HepG2 (cell line): ENCODE measurements at regions not wholly inside any gene's neighbourhood (a gene's known extent, or its start where the extent isn't known, plus 50 kb on each side); places are given as distances from the start of the nearest gene placed in this dataset.

ENCODE experiments used
- ATAC-seq: fragments of 200-7000 bp; cut with Tn5 transposase; 3 replicates; pipeline ENCODE4 v1.9.1; 2020; ENCODE audit warnings: mild to moderate bottlenecking, moderate library complexity
- BruUV-seq: library from RNA; stranded (reverse); fragments of 400-500 nt; replicated peaks from 2 replicates; lab custom pipeline; 2021; lab: Mats Ljungman, UMichigan
- CTCF ChIA-PET: fragments of 300-600 bp; formaldehyde crosslinking; extraction: SDS; loops from one replicate; lab custom pipeline; 2021; ENCODE audit warnings: low total read pairs, inconsistent platforms, low intra/inter-chr PET ratio; lab: Yijun Ruan, JAX
- POLR2A ChIA-PET: fragments of 350-600 bp; sonication (Branson Sonifier 250); formaldehyde crosslinking; loops from one replicate; lab custom pipeline; 2020; ENCODE audit warnings: antibody characterized with exemption, inconsistent platforms; lab: Yijun Ruan, JAX
- DNase-seq: peaks from one replicate; pipeline ENCODE4 v3.0.0-alpha.2; 2015; ENCODE audit warnings: low spot score
- FAIRE-seq: peaks from 3 replicates; lab custom pipeline; 2011; peaks lifted over from hg19 to GRCh38; lab: Jason Lieb, UNC
- H2AFZ ChIP-seq: one replicate; pipeline ENCODE4 v1.6.1; 2011; ENCODE audit warnings: low read length, inconsistent platforms
- H3K27ac ChIP-seq: fragments of 300-600 bp; 3 replicates; pipeline ENCODE4 v1.8.0; 2011; ENCODE audit warnings: mixed run types, mild to moderate bottlenecking, mixed read lengths, low read length, inconsistent platforms; ENCODE audit not compliant: insufficient read depth; ENCODE audit errors: extremely low read length
- H3K27me3 ChIP-seq, 2 experiments: fragments of 200-600 bp in 1 of 2; 2 replicates in 1 of 2; 3 replicates in 1 of 2; pipeline versions ENCODE4 v1.6.0 to v1.8.0; 2011; ENCODE audit warnings: low read length in 2 of 2, mild to moderate bottlenecking in 2 of 2, moderate library complexity in 2 of 2, inconsistent platforms in 1 of 2; ENCODE audit not compliant: insufficient read depth in 2 of 2, control insufficient read depth in 1 of 2
- H3K36me3 ChIP-seq, 2 experiments: fragments of 200-600 bp in 1 of 2; replicated peaks in 1 of 2; 2 replicates in 1 of 2; 3 replicates in 1 of 2; pipeline versions ENCODE4 v1.5.1 to v1.8.0; 2011; ENCODE audit warnings: low read length in 2 of 2, inconsistent platforms in 1 of 2; ENCODE audit not compliant: insufficient read depth in 2 of 2, control insufficient read depth in 1 of 2
- H3K4me1 ChIP-seq: 2 replicates; pipeline ENCODE4 v1.5.1; 2012; ENCODE audit warnings: low read length, inconsistent platforms; ENCODE audit not compliant: insufficient read depth
- H3K4me2 ChIP-seq: 2 replicates; pipeline ENCODE4 v1.6.0; 2011; ENCODE audit warnings: low read depth, low read length, inconsistent platforms
- H3K4me3 ChIP-seq, 3 experiments: fragments of 200-600 bp in 1 of 3; sonication (generic), shearing (Covaris generic) in 1 of 3; replicated peaks in 1 of 3; 2 replicates each; pipeline ENCODE4 v1.5.1; 2011 to 2016; ENCODE audit warnings: low read length in 3 of 3, inconsistent platforms in 2 of 3, low read depth in 2 of 3, mild to moderate bottlenecking in 2 of 3, control low read depth in 1 of 3, mixed read lengths in 1 of 3; ENCODE audit not compliant: insufficient read depth in 1 of 3
- H3K79me2 ChIP-seq: one replicate; pipeline ENCODE4 v1.6.1; 2011; ENCODE audit warnings: low read length, inconsistent platforms; ENCODE audit not compliant: insufficient read depth
- H3K9ac ChIP-seq: 2 replicates; pipeline ENCODE4 v1.6.0; 2011; ENCODE audit warnings: mild to moderate bottlenecking, low read depth, low read length, inconsistent platforms; ENCODE audit not compliant: insufficient read depth
- H3K9me3 ChIP-seq: 2 replicates; pipeline ENCODE4 v1.5.1; 2012; ENCODE audit warnings: mild to moderate bottlenecking, low read length
- H4K20me1 ChIP-seq: 2 replicates; pipeline ENCODE4 v1.6.0; 2011; ENCODE audit warnings: inconsistent platforms, mild to moderate bottlenecking, low read length, moderate library complexity; ENCODE audit not compliant: insufficient read depth
- EED ChIP-seq: sonication (generic); formaldehyde crosslinking; IDR thresholded peaks from 2 replicates; pipeline ENCODE4 v1.5.0; 2020; ENCODE audit warnings: mild to moderate bottlenecking, missing genetic modification reagents
- FOXA3 ChIP-seq: IDR thresholded peaks from 2 replicates; pipeline ENCODE4 v1.6.1; 2016; ENCODE audit warnings: missing genetic modification reagents, missing compliant biosample characterization
- GTF3A ChIP-seq: sonication (generic); formaldehyde crosslinking; conservative IDR thresholded peaks from 2 replicates; pipeline ENCODE4 v1.4.0; 2020; ENCODE audit warnings: mild to moderate bottlenecking, missing genetic modification reagents
- SALL1 ChIP-seq: sonication (generic); formaldehyde crosslinking; IDR thresholded peaks from 2 replicates; pipeline ENCODE4 v1.8.0; 2022; ENCODE audit warnings: mild to moderate bottlenecking, missing genetic modification reagents
- SMARCE1 ChIP-seq: fragments of 450-650 bp; IDR thresholded peaks from 2 replicates; pipeline ENCODE4 v1.6.1; 2017; ENCODE audit warnings: borderline replicate concordance
- ZNF333 ChIP-seq: sonication (generic); formaldehyde crosslinking; IDR thresholded peaks from 2 replicates; pipeline ENCODE4 v1.4.0; 2020; ENCODE audit warnings: mild to moderate bottlenecking, missing genetic modification reagents, borderline replicate concordance
- ZSCAN12 ChIP-seq: sonication (generic); formaldehyde crosslinking; IDR thresholded peaks from 2 replicates; pipeline ENCODE4 v1.9.0; 2021; ENCODE audit warnings: mild to moderate bottlenecking, missing genetic modification reagents
- whole genome bisulfite sequencing: methylation state at CpG from one replicate; pipeline ENCODE4 v1.1.6; 2017; ENCODE audit warnings: low lambda C conversion rate; 5-methylcytosine and 5-hydroxymethylcytosine counted together
- in situ Hi-C: cut with HindIII; loops from 2 replicates; pipeline ENCODE4 v1.10.0; 2017; ENCODE audit warnings: low pct_unique_long_range_greater_than_20kb; ENCODE audit not compliant: extremely low pct_ligation_motif_present
- intact Hi-C: fragments of 100-400 bp; cut with micrococcal nuclease; formaldehyde crosslinking; loops from one replicate; pipeline ENCODE4 v1.10.0; 2022; ENCODE audit not compliant: unreplicated experiment
- TF ChIP-seq, protein P1 (sequence below): IDR thresholded peaks from 2 replicates; pipeline ENCODE4 v1.6.1; 2016; ENCODE audit warnings: mild to moderate bottlenecking

DNA sequence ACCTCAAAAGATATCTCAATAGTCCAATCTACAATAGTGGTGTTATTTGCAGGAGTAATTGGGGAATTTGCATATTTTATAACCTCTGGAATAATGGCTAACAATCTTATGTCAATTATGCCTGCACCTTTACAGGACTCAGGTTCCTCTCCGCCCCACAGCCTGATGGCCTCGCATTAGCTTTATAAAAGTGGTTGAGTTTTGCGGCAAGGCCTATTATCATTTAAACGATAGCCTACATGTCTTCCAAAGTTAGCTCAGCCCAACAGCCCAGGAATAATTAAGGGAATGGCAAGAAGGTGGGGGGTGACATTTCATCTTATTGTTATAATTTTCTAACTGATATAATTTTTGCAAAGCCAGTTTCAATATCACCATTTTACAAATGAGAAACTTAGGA is 97.3 kb downstream of the RTP4 start (continued):
- TF ChIP-seq FOXA3 (CRISPR knock-in tag) (no peak), SALL1 (no peak), SMARCE1 (no peak)
- TF ChIP-seq, all 625 proteins: peak for 0

DNA sequence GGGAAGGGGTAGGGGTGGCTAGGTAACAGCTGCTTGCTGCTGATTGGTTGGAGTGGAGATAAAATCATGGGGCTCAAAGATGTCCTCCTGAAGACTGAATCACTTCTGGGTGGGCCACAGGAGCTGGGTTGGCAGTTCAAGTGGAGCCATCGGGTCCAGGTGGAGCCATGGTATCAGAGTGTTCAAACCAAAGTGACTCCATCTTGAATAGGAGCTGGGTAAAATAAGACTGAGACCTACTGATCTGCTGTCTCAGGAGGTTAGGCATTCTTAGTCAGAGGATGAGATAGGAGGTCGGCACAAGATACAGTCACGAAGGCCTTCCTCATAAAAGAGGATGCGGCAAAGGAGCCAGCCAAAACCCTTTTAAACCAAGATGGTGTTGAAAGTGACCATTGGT is 96.5 kb downstream of the RTP4 start:
- no peaks in the 10 kb centered on the region for H4K20me1 ChIP-seq
- no peak for DNase-seq
- H3K4me2 ChIP-seq: no peak overlapping the region
- no peak for ATAC-seq
- H3K27me3 ChIP-seq: 0 out of 5 replicates have a peak, but pooled peaks cover 0 to 2% of the 10 kb centered on the region in 2 experiments
- TF ChIP-seq, protein P1, sequence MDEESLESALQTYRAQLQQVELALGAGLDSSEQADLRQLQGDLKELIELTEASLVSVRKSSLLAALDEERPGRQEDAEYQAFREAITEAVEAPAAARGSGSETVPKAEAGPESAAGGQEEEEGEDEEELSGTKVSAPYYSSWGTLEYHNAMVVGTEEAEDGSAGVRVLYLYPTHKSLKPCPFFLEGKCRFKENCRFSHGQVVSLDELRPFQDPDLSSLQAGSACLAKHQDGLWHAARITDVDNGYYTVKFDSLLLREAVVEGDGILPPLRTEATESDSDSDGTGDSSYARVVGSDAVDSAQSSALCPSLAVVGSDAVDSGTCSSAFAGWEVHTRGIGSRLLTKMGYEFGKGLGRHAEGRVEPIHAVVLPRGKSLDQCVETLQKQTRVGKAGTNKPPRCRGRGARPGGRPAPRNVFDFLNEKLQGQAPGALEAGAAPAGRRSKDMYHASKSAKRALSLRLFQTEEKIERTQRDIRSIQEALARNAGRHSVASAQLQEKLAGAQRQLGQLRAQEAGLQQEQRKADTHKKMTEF (CRISPR knock-in tag): no peak
- no peak for TF ChIP-seq EED (CRISPR knock-in tag)
- TF ChIP-seq ZNF333 (CRISPR knock-in tag): no peak
- TF ChIP-seq ZSCAN12: no peak
- no peak for TF ChIP-seq GTF3A (CRISPR knock-in tag)
- TF ChIP-seq SMARCE1: no peak
- ChIA-PET CTCF (no interaction called here), POLR2A (no interaction called here)
- intact Hi-C loops (no loop called here), in situ Hi-C loops (no loop called here)
- H3K4me1 ChIP-seq: no peaks in the 10 kb centered on the region
- H3K9me3 ChIP-seq: no peaks in the 10 kb centered on the region
- FAIRE-seq: no peak
- H3K27ac ChIP-seq: no peak overlapping the region
- 65% methylated on average over 4 of the region's 4 CpGs for WGBS
- H3K79me2 ChIP-seq: no peaks in the 10 kb centered on the region
- H3K36me3 ChIP-seq: no peaks in the 10 kb centered on the region
- H2AFZ ChIP-seq: no peak overlapping the region
- no peak overlapping the region for H3K9ac ChIP-seq
- no TSS peak for BruUV-seq
- no peak overlapping the region for H3K4me3 ChIP-seq
